ENCODE measurements at regions not wholly inside any gene's neighbourhood (a gene's known extent, or its start where the extent isn't known, plus 50 kb on each side); places are given as distances from the start of the nearest gene placed in this dataset.

- no peak for DNase-seq (ENCODE audit: low spot score)
- in situ Hi-C loops (cut with MboI; ENCODE audit: low sequenced_read_pairs, unreplicated experiment) = no loop called here
- no peak for TF ChIP-seq CTCF (IDR thresholded peaks at IDR 0.05; ENCODE audit: borderline replicate concordance, control extremely low read depth, extremely low read depth, insufficient read depth, missing control alignments)
Measured at GRCh38 chr20:10735195-10735949, 61.6 kb upstream of the JAG1 start.

DNA sequence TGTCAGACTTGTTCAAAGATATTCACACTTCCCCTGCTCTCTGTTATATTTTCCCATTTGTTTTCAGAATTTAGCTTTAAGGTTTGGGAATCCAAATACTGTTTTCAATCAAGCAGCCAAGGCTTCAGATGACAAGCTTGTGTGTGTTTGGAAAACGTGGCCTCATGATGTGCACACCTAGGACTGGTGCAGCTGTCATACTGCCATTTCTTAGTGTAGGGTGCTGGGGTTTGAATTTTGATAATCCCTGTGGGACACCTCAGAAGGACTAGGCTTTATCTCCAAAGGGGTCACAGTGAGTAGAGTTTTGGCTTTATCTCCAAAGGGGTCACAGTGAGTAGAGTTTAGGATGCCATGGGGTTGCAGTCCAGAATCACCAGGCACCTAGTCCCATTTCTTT is 65.3 kb upstream of the JAG1 start:
- no peak for TF ChIP-seq CTCF (IDR thresholded peaks at IDR 0.05; ENCODE audit: borderline replicate concordance, control extremely low read depth, extremely low read depth, insufficient read depth, missing control alignments)
- in situ Hi-C loops (cut with MboI; ENCODE audit: low sequenced_read_pairs, unreplicated experiment) = no loop called here
- no peak for DNase-seq (ENCODE audit: low spot score)

DNA sequence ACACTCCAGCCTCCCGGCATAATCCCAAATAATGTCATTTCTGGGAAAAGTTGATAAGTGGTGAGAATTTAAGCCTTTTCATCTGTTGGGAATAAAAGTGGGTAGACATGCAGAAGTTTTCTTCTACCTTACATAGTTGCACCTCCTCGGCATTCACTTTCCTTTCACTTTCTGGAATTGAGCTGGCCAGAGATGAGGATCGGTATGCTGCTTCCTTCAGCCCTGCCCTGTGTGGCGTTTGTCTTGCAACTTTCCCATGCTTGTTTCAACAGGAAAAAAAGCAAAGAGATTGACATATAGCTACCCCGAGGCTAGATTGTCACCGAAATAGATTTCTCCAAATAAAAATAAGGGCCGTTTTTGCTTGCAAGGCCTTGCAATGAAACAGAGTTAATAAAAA is 65.8 kb upstream of the JAG1 start:
- in situ Hi-C loops (cut with MboI; ENCODE audit: low sequenced_read_pairs, unreplicated experiment) = no loop called here
- no peak for DNase-seq (ENCODE audit: low spot score)
- TF ChIP-seq CTCF (IDR thresholded peaks at IDR 0.05; ENCODE audit: borderline replicate concordance, control extremely low read depth, extremely low read depth, insufficient read depth, missing control alignments) = no peak

GRCh38 chr20:10741060-10741459 is 67.3 kb upstream of the JAG1 start:
- in situ Hi-C loops (cut with MboI; ENCODE audit: low sequenced_read_pairs, unreplicated experiment) = no loop called here
- no peak for DNase-seq (ENCODE audit: low spot score)
- TF ChIP-seq CTCF (IDR thresholded peaks at IDR 0.05; ENCODE audit: borderline replicate concordance, control extremely low read depth, extremely low read depth, insufficient read depth, missing control alignments) = no peak

- in situ Hi-C loops (cut with MboI; ENCODE audit: low sequenced_read_pairs, unreplicated experiment) = no loop called here
- TF ChIP-seq CTCF (IDR thresholded peaks at IDR 0.05; ENCODE audit: borderline replicate concordance, control extremely low read depth, extremely low read depth, insufficient read depth, missing control alignments) = no peak
- no peak for DNase-seq (ENCODE audit: low spot score)
Measured at GRCh38 chr20:10745790-10746189, 72.0 kb upstream of the JAG1 start.

DNA sequence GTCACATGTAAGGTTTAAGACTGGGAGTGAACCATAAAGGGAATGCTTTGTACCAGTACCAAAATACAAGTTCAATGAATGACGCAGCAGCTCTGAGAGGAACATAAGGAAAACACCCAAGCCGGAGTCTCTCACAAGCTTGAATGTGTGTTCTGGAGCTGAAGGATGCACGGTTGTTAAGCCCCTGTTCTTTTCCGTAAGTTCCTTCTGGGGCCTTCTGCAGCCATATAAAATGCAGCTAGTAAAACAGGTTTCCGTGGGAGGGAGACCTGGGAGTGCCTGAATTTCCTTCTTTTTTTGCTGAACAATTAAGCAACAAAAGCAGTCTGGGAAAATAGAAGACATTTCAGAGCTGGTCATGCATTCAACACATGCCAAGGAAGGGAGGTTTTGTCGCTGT is 73.2 kb upstream of the JAG1 start:
- in situ Hi-C loops (cut with MboI; ENCODE audit: low sequenced_read_pairs, unreplicated experiment) = no loop called here
- DNase-seq (ENCODE audit: low spot score) = no peak
- no peak for TF ChIP-seq CTCF (IDR thresholded peaks at IDR 0.05; ENCODE audit: borderline replicate concordance, control extremely low read depth, extremely low read depth, insufficient read depth, missing control alignments)

All from GM13976 (cell line).